ENCODE measurements at regions not wholly inside any gene's neighbourhood (a gene's known extent, or its start where the extent isn't known, plus 50 kb on each side); places are given as distances from the start of the nearest gene placed in this dataset.
"Not testable (repeated sequence)": the region's sequence is repeated elsewhere in the genome, so short reads cannot be mapped to it uniquely, and the experiment has no call there.

DNA sequence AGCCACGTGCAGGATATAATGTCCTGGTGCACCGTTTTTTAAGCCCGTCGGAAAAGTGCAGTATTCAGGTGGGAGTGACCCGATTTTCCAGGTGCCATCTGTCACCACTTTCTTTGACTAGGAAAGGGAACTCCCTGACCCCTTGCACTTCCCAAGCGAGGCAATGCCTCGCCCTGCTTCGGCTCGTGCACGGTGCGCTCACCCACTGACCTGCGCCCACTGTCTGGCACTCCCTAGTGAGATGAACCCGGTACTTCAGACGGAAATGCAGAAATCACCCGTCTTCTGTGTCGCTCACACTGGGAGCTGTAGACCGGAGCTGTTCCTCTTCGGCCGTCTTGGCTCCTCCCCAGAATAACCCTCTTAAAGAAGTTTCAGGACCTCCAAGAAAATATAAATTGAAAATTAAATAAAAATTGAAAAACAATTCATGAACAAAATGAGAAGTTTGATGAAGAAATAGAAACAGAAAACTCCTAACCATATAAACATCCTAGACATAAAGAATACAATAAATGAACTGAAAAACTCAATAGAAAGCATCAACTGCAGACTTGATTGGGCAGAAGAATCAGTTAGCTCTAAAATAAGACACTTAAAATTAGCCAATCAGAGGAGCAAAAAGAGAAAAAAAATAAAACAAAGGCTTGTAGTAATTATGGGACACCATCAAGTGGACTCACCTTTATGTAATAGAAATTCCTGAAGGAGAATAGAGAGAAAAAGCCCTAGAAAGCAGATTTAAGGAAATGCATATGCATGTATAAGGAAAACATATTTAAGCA, 249.3 kb upstream of the GOT2 start:
- not testable (repeated sequence) for DNase-seq

GRCh38 chr16:58970775-58971174, 236.7 kb upstream of the GOT2 start:
- no peak for DNase-seq

- DNase-seq = no peak
Observed at GRCh38 chr16:58963479-58963878, 229.4 kb upstream of the GOT2 start.

GRCh38 chr16:58962811-58963210, 228.7 kb upstream of the GOT2 start:
- DNase-seq = no peak

DNA sequence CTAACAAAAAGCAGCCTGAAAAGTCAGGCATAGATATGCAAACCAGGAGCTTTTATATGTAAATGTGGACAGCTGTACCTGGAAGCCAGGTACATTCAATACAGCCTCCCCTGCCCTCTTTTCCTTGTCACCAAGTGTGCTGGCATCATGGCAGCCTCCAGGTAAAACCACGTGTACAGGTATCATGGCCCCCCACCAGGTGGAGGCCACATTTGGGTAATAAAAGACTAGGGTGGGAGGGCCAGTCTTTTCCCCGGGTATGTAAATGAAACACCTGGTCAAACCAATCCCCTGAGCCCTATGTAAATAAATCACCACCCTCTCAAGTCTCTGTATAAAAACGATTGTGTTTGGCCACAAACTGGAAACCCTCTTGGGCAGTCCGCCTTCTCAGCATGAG, 226.4 kb upstream of the GOT2 start:
- DNase-seq = no peak

DNA sequence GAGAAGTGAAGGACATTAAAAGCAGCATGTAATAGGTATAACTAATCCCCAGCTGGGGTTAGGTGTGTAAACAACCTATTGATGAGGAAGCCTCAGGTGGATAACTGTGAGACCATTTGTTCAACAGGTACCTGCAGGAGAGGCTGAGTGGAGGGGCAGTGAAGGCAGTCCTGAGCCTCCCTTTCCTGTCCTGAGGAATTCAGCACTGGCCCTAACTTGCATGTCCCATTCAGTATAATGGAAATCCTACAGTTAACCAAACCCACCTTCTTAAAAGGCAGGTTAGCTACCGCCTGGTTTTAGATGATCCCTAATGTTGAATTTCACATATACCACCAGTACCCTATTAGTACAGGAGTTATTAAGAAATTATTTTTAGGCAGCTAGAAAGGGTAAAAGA, 225.9 kb upstream of the GOT2 start:
- DNase-seq = no peak

DNA sequence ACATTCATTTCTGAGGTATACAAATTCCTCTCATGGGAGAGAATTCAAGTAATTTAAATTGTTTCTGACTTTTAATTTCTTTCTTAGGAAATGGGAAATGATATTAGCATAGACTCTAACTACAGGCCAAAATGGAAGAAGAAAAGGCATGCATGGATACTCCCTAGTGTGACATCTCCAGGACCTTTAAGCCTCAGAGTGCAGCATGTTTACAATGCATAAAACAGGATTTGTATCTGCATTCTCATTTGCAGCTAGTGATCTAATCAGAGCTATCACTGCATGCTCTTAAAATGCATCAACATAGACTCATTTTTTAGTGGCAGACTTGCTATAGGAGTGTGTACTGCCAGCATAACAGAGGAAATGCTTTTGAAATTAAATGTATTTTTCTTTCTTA, 224.6 kb upstream of the GOT2 start:
- no peak for DNase-seq

- no peak for DNase-seq
Observed at GRCh38 chr16:58948244-58948643, 214.1 kb upstream of the GOT2 start.

- no peak for DNase-seq
Observed at GRCh38 chr16:58940609-58941008, 206.5 kb upstream of the GOT2 start.

- DNase-seq = no peak
Observed at GRCh38 chr16:58938811-58939210, 204.7 kb upstream of the GOT2 start.

GRCh38 chr16:58937661-58938060, 203.5 kb upstream of the GOT2 start:
- no peak for DNase-seq

GRCh38 chr16:58933186-58933585, 199.1 kb upstream of the GOT2 start:
- no peak for DNase-seq

DNA sequence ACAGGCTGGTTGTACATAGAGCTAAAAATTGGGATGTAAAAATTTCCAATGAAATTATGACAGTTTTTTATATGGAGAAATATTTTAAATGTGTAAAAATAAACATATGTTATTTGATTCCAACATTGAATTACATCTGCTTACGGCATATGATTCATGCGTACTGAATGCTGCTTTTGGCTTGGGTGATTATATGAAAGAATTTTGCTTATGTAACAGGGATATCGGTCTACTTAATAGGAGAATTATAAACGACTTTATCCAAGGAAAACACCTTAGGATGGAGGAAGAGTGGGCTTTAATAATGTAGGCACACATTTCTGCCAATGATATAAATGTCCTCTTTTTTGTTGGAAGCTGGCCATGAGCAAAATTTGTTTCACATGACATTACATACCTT, 197.3 kb upstream of the GOT2 start:
- DNase-seq = no peak

DNA sequence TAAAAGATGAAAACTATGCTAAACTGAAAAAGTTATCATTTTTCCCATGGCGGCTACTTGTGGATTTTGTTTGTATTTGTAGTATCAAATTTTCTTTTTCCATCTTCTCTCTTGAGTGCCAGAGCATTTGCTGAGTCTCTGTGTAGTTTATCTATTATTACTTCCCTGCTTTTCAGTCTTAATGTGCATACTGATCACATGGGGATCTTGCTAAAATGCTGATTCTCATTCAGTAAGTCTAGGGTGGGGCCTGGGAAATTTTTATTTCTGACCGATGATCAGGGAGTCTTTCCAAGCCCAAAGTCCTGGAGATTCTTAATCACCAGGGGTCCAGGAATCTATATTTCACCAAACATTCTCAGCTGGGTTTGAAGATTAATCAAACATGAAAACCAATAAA, 189.0 kb upstream of the GOT2 start:
- DNase-seq = no peak

- no peak for DNase-seq
Observed at GRCh38 chr16:58913456-58913855, 179.3 kb upstream of the GOT2 start.

DNA sequence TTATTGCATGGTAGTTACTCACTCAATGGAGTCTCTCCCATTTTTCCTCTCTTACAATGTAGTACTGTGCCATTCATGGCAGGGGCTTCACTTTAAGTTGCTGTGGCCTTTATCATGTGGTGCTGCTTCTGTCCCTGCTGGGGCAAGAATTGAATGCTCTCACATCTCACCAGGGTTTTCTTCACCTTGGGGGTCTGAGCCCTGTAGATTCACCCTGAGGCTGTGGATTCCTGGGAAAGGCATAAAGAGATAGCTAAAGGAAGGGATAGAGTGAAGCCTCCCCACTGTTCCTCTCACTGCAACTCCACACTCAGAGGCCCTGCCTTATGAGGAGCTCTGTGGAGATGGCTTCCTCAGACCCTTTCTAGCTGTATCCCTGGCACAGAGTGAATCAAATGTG, 178.5 kb upstream of the GOT2 start:
- no peak for DNase-seq

- DNase-seq = peak; percentile 33
Observed at GRCh38 chr16:58906981-58907715, 173.0 kb upstream of the GOT2 start.

- no peak for DNase-seq
Observed at GRCh38 chr16:58904291-58904690, 170.2 kb upstream of the GOT2 start.

GRCh38 chr16:58889516-58889915, 155.4 kb upstream of the GOT2 start:
- no peak for DNase-seq

- no peak for DNase-seq
Observed at GRCh38 chr16:58885528-58886170, 151.5 kb upstream of the GOT2 start.

DNA sequence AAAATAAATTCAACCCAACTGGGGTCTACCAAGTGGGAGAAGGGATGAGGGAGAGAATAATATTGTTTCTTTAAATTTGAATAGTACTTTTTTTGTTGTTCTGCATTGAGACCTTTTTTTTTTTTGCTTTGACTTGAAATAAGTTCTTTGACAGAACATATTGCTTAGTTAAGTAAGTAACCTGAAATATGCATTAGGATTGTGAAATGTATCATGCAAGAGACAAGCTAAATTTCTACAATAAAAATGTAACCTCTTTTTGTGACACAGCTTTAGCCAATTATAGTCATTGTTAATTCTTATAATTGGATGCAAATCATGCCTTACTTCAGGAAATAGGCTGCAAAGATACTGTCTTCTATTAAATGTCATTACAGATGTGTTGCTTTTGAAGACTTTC, 150.0 kb upstream of the GOT2 start:
- no peak for DNase-seq

GRCh38 chr16:58883131-58883530, 149.0 kb upstream of the GOT2 start:
- no peak for DNase-seq

DNA sequence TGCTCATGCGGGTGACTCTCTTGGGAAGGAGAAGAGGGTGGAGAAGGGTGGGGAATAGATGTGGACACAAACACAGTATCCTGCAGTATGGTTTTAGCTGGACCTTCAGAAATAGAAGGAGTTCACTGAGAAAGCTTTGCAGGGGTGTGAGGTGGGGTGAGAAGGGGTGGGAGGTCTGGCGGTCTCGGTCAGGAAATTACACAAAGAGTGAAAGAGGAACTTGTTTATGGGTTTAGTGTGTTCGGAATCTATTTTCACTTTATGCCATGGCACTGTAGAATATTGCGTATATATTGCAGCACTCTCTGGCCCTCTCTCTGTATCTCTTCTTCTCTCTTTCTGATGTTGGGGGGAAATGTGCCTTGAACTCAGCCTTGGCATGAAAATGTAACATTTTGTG, 148.2 kb upstream of the GOT2 start:
- no peak for DNase-seq

- DNase-seq = not testable (repeated sequence)
Observed at GRCh38 chr16:58878641-58879040, 144.5 kb upstream of the GOT2 start.
